ENCODE measurements at regions not wholly inside any gene's neighbourhood (a gene's known extent, or its start where the extent isn't known, plus 50 kb on each side); places are given as distances from the start of the nearest gene placed in this dataset.

DNA sequence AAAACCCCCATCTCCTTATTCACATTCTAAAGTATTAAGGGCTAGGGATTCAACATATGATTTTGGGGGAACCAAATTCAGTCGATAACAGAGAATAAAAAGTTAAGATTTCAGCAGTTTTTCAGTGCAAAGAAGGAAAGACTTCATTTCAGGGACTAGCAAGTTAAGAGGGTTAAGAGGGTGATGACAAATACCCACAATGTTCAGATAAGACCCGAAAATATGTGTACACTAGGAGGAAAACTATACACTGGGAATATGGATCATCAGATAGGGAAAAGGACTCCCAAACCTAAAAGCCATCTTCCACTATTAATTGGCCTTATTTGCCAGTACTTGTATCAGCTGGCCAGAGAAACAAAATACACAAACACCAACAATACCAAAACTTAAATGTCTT, 824.2 kb downstream of the SLC16A7 start:
- H3K27ac Mint-ChIP-seq (ENCODE audit: unreplicated experiment): no peak overlapping the region

DNA sequence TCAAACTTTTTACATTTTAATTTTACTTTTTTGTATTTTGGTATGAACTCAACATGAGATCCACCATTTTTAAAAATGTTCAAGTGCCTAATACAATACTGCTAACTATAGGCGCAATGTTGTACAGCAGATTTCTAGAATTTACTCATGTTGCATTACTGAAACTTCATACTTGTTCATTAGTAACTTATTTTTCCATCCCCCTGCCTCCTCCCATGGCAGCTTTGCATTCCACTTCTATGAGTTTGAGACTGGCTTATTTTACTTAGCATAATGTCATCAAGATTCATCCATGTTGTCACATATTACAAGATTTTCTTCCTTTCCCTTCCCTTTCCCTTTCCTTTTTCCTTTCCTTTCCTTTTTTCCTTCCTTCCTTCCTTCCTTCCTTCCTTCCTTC, 825.9 kb downstream of the SLC16A7 start:
- TF ChIP-seq, protein P1, sequence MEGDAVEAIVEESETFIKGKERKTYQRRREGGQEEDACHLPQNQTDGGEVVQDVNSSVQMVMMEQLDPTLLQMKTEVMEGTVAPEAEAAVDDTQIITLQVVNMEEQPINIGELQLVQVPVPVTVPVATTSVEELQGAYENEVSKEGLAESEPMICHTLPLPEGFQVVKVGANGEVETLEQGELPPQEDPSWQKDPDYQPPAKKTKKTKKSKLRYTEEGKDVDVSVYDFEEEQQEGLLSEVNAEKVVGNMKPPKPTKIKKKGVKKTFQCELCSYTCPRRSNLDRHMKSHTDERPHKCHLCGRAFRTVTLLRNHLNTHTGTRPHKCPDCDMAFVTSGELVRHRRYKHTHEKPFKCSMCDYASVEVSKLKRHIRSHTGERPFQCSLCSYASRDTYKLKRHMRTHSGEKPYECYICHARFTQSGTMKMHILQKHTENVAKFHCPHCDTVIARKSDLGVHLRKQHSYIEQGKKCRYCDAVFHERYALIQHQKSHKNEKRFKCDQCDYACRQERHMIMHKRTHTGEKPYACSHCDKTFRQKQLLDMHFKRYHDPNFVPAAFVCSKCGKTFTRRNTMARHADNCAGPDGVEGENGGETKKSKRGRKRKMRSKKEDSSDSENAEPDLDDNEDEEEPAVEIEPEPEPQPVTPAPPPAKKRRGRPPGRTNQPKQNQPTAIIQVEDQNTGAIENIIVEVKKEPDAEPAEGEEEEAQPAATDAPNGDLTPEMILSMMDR (conservative IDR thresholded peaks at IDR 0.05): no peak
- Mint-ChIP-seq H3K4me3 (no peak overlapping the region), H3K36me3 (ENCODE audit: low read depth) (no peaks in the 10 kb centered on the region), H3K4me1 (no peaks in the 10 kb centered on the region), H3K9me3 (peaks cover 4% of the 10 kb centered on the region), H3K27ac (ENCODE audit: unreplicated experiment) (no peak overlapping the region), H3K27me3 (ENCODE audit: low read depth) (no peaks in the 10 kb centered on the region)
- no peak for DNase-seq (ENCODE audit: low read depth, low spot score)

More for the DNA sequence above, 824.2 kb downstream of the SLC16A7 start:
- no peak for DNase-seq (ENCODE audit: low read depth, low spot score)
- H3K4me3 Mint-ChIP-seq: no peak overlapping the region
- H3K27me3 Mint-ChIP-seq (ENCODE audit: low read depth): no peaks in the 10 kb centered on the region
- H3K4me1 Mint-ChIP-seq: no peaks in the 10 kb centered on the region
- TF ChIP-seq, protein P1 (conservative IDR thresholded peaks at IDR 0.05): no peak
- H3K36me3 Mint-ChIP-seq (ENCODE audit: low read depth): no peaks in the 10 kb centered on the region
- peaks cover 12% of the 10 kb centered on the region for H3K9me3 Mint-ChIP-seq

- Mint-ChIP-seq H3K4me3 (no peak overlapping the region), H3K9me3 (peaks cover 2% of the 10 kb centered on the region), H3K27me3 (ENCODE audit: low read depth) (no peaks in the 10 kb centered on the region), H3K36me3 (ENCODE audit: low read depth) (no peaks in the 10 kb centered on the region), H3K27ac (ENCODE audit: unreplicated experiment) (no peak overlapping the region), H3K4me1 (no peaks in the 10 kb centered on the region)
- TF ChIP-seq, protein P1 (conservative IDR thresholded peaks at IDR 0.05): no peak
- DNase-seq (ENCODE audit: low read depth, low spot score): no peak
Measured at GRCh38 chr12:60437297-60437696, 841.5 kb downstream of the SLC16A7 start.

GRCh38 chr12:60441577-60441976, 845.7 kb downstream of the SLC16A7 start:
- peaks cover 15% of the 10 kb centered on the region for H3K9me3 Mint-ChIP-seq
- TF ChIP-seq, protein P1 (conservative IDR thresholded peaks at IDR 0.05): no peak

DNA sequence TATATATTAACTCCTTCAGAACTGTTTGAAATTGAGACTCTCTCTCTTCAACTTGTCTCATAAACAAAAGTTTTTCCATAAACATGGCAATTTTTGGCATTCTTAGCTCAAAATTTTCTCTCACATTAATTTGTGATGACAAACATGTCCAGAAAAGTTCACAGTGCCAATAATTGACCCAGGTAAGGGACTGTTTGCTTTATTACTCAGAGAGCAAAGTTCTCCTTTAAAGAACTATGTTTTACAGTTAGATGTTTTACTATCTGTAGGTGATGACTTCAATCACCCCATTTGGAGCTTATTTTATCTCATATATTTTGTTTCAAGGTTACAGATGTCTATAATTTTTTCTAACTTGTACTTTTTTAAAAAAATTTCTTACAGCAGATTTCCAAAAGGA, 855.6 kb downstream of the SLC16A7 start:
- Mint-ChIP-seq H3K4me3 (no peak overlapping the region), H3K27ac (ENCODE audit: unreplicated experiment) (no peak overlapping the region), H3K9me3 (no peaks in the 10 kb centered on the region), H3K36me3 (ENCODE audit: low read depth) (no peaks in the 10 kb centered on the region), H3K27me3 (ENCODE audit: low read depth) (no peaks in the 10 kb centered on the region), H3K4me1 (no peaks in the 10 kb centered on the region)
- TF ChIP-seq, protein P1 (conservative IDR thresholded peaks at IDR 0.05): no peak
- no peak for DNase-seq (ENCODE audit: low read depth, low spot score)

More at GRCh38 chr12:60441577-60441976, 845.7 kb downstream of the SLC16A7 start:
- Mint-ChIP-seq H3K36me3 (ENCODE audit: low read depth) (no peaks in the 10 kb centered on the region), H3K27me3 (ENCODE audit: low read depth) (no peaks in the 10 kb centered on the region), H3K4me3 (no peak overlapping the region), H3K4me1 (no peaks in the 10 kb centered on the region), H3K27ac (ENCODE audit: unreplicated experiment) (no peak overlapping the region)
- no peak for DNase-seq (ENCODE audit: low read depth, low spot score)

GRCh38 chr12:60465060-60465459, 869.2 kb downstream of the SLC16A7 start:
- Mint-ChIP-seq H3K27me3 (ENCODE audit: low read depth) (no peaks in the 10 kb centered on the region), H3K27ac (ENCODE audit: unreplicated experiment) (no peak overlapping the region), H3K9me3 (no peaks in the 10 kb centered on the region), H3K4me3 (no peak overlapping the region), H3K36me3 (ENCODE audit: low read depth) (no peaks in the 10 kb centered on the region), H3K4me1 (no peaks in the 10 kb centered on the region)
- no peak for DNase-seq (ENCODE audit: low read depth, low spot score)
- TF ChIP-seq, protein P1 (conservative IDR thresholded peaks at IDR 0.05): no peak
